ENCODE measurements at regions not wholly inside any gene's neighbourhood (a gene's known extent, or its start where the extent isn't known, plus 50 kb on each side); places are given as distances from the start of the nearest gene placed in this dataset.

GRCh38 chr3:178485756-178486155, 50.5 kb upstream of the KCNMB2 start:
- Histone ChIP-seq H3F3A (ENCODE audit: low read depth) (no peaks in the 10 kb centered on the region), H3K79me2 (ENCODE audit: insufficient read depth, low read length) (no peaks in the 10 kb centered on the region), H2AFZ (ENCODE audit: low read length) (no peak overlapping the region), H3K4me3 (ENCODE audit: low read length, poor library complexity, severe bottlenecking) (no peak overlapping the region), H3K27me3 (ENCODE audit: insufficient read depth, low read length, poor library complexity, severe bottlenecking) (no peaks in the 10 kb centered on the region), H3K4me1 (ENCODE audit: insufficient read depth, low read length, poor library complexity, severe bottlenecking) (no peaks in the 10 kb centered on the region), H3K36me3 (ENCODE audit: insufficient read depth, low read length) (no peaks in the 10 kb centered on the region), H3K9me2 (replicated peaks; ENCODE audit: low read depth, low read length) (no peaks in the 10 kb centered on the region), H3K9me3 (ENCODE audit: insufficient read depth, low read depth, low read length) (no peaks in the 10 kb centered on the region), H4K20me1 (ENCODE audit: insufficient read depth, low read length, poor library complexity, severe bottlenecking) (no peaks in the 10 kb centered on the region), H3K9ac (ENCODE audit: low read depth, low read length, poor library complexity, severe bottlenecking) (no peak overlapping the region), H3K4me2 (ENCODE audit: low read depth, low read length, poor library complexity, severe bottlenecking) (no peak overlapping the region)
- TF ChIP-seq CTCF (conservative IDR thresholded peaks at IDR 0.05; ENCODE audit: low read length) (no peak), EZH2phosphoT487 (IDR thresholded peaks at IDR 0.05; ENCODE audit: borderline replicate concordance) (no peak)

Data from Loucy (cell line).